SK-N-SH (cell line): ENCODE measurements at regions not wholly inside any gene's neighbourhood (a gene's known extent, or its start where the extent isn't known, plus 50 kb on each side); places are given as distances from the start of the nearest gene placed in this dataset.

ENCODE experiments used
- CTCF ChIA-PET: fragments of 300-600, 350-600 bp; formaldehyde crosslinking; extraction: SDS; loops from one replicate; lab custom pipeline; 2021; lab: Yijun Ruan, JAX
- POLR2A ChIA-PET: fragments of 350-600 bp; sonication (Branson Sonifier 250); formaldehyde crosslinking; extraction: SDS; loops from one replicate; lab custom pipeline; 2020; ENCODE audit warnings: antibody characterized with exemption, inconsistent platforms; lab: Yijun Ruan, JAX
- DNase-seq: peaks from one replicate; pipeline ENCODE4 v3.0.0; 2012
- H2AFZ ChIP-seq: fragments of 200-600 bp; sonication (generic); 2 replicates; pipeline ENCODE4 v1.8.1; 2016; ENCODE audit warnings: antibody characterized with exemption, mild to moderate bottlenecking, low read depth
- H3F3A ChIP-seq: fragments of 200-600 bp; sonication (generic); replicated peaks from 2 replicates; pipeline ENCODE3; 2016; ENCODE audit warnings: antibody characterized with exemption, mild to moderate bottlenecking; ENCODE audit not compliant: insufficient read depth
- H3K27ac ChIP-seq, 2 experiments: fragments of 200-500 bp in 1 of 2; fragments of 200-600 bp in 1 of 2; sonication (Bioruptor generic) in 1 of 2; sonication (generic), shearing (Covaris generic) in 1 of 2; 2 replicates each; pipeline versions ENCODE4 v1.5.1 to v1.6.1; 2014 to 2016; ENCODE audit warnings: low read depth in 2 of 2, inconsistent platforms in 1 of 2, low read length in 1 of 2, mild to moderate bottlenecking in 1 of 2, mixed read lengths in 1 of 2
- H3K27me3 ChIP-seq: fragments of 200-600 bp; sonication (generic), shearing (Covaris generic); 2 replicates; pipeline ENCODE4 v1.6.1; 2016; ENCODE audit warnings: mixed run types; ENCODE audit not compliant: insufficient read depth
- H3K36me3 ChIP-seq, 2 experiments: fragments of 200-500 bp in 1 of 2; fragments of 200-600 bp in 1 of 2; sonication (Bioruptor generic) in 1 of 2; sonication (generic) in 1 of 2; replicated peaks in 1 of 2; 2 replicates each; pipeline versions ENCODE3 to v1.5.1; 2014 to 2016; ENCODE audit warnings: low read length in 1 of 2, mild to moderate bottlenecking in 1 of 2; ENCODE audit not compliant: insufficient read depth in 2 of 2, control insufficient read depth in 1 of 2
- H3K4me1 ChIP-seq, 2 experiments: fragments of 200-500 bp in 1 of 2; fragments of 200-600 bp in 1 of 2; sonication (Bioruptor generic) in 1 of 2; sonication (generic), shearing (Covaris generic) in 1 of 2; 2 replicates each; pipeline versions ENCODE4 v1.5.1 to v1.6.1; 2014 to 2016; ENCODE audit warnings: low read depth in 1 of 2, low read length in 1 of 2, mixed run types in 1 of 2; ENCODE audit not compliant: insufficient read depth in 2 of 2, control insufficient read depth in 1 of 2
- H3K4me2 ChIP-seq: fragments of 200-600 bp; sonication (generic), shearing (Covaris generic); 2 replicates; pipeline ENCODE4 v1.6.1; 2017; ENCODE audit warnings: mixed run types
- H3K4me3 ChIP-seq, 2 experiments: fragments of 200-500 bp in 1 of 2; fragments of 200-600 bp in 1 of 2; sonication (Bioruptor generic) in 1 of 2; sonication (generic), shearing (Covaris generic) in 1 of 2; 2 replicates each; pipeline versions ENCODE4 v1.5.1 to v1.8.1; 2014 to 2016; ENCODE audit warnings: low read depth in 2 of 2, inconsistent platforms in 1 of 2, low read length in 1 of 2, mild to moderate bottlenecking in 1 of 2, mixed read lengths in 1 of 2, moderate library complexity in 1 of 2
- H3K79me2 ChIP-seq: fragments of 200-600 bp; sonication (generic); 2 replicates; pipeline ENCODE4 v1.8.1; 2017; ENCODE audit warnings: mild to moderate bottlenecking; ENCODE audit not compliant: insufficient read depth
- H3K9ac ChIP-seq: fragments of 200-600 bp; sonication (generic); 2 replicates; pipeline ENCODE4 v1.6.1; 2017; ENCODE audit warnings: mixed run types
- H3K9me2 ChIP-seq: fragments of 200-600 bp; sonication (generic); 2 replicates; pipeline ENCODE4 v1.6.1; 2017; ENCODE audit warnings: mixed run types
- H3K9me3 ChIP-seq: fragments of 200-600 bp; sonication (generic); 2 replicates; pipeline ENCODE4 v1.6.1; 2017; ENCODE audit warnings: mixed run types, mild to moderate bottlenecking, moderate library complexity
- H4K20me1 ChIP-seq: fragments of 200-600 bp; sonication (generic); 2 replicates; pipeline ENCODE4 v1.6.1; 2017; ENCODE audit warnings: mild to moderate bottlenecking, mixed run types; ENCODE audit not compliant: insufficient read depth
- FOXJ3 ChIP-seq: sonication (generic); formaldehyde crosslinking; IDR thresholded peaks from 2 replicates; pipeline ENCODE4 v1.5.1; 2020; ENCODE audit warnings: mild to moderate bottlenecking, missing genetic modification reagents
- GABPA ChIP-seq: IDR thresholded peaks from 2 replicates; pipeline ENCODE4 v1.4.0; 2012; ENCODE audit warnings: low read depth, mild to moderate bottlenecking
- MEF2A ChIP-seq: IDR thresholded peaks from 2 replicates; pipeline ENCODE4 v1.4.0; 2012; ENCODE audit warnings: low read depth, borderline replicate concordance
- NFIC ChIP-seq: IDR thresholded peaks from 2 replicates; pipeline ENCODE4 v1.4.0; 2012; ENCODE audit warnings: borderline replicate concordance
- POLR2AphosphoS5 ChIP-seq: IDR thresholded peaks from 2 replicates; pipeline ENCODE4 v1.6.1; 2012; ENCODE audit warnings: low read depth, low read length
- RAD21 ChIP-seq: IDR thresholded peaks from 2 replicates; pipeline ENCODE4 v1.6.1; 2012; ENCODE audit warnings: mild to moderate bottlenecking, low read length
- RCOR1 ChIP-seq: fragments of 150-350 bp; IDR thresholded peaks from 2 replicates; pipeline ENCODE4 v1.6.1; 2017; ENCODE audit warnings: antibody characterized with exemption, low read length
- RXRA ChIP-seq: IDR thresholded peaks from 2 replicates; pipeline ENCODE4 v1.4.0; 2012; ENCODE audit warnings: low read depth, mild to moderate bottlenecking, borderline replicate concordance
- SIN3A ChIP-seq: IDR thresholded peaks from 2 replicates; pipeline ENCODE4 v1.6.1; 2012; ENCODE audit warnings: low read depth, mild to moderate bottlenecking, low read length, moderate library complexity, borderline replicate concordance
- SMC3 ChIP-seq: IDR thresholded peaks from 2 replicates; pipeline ENCODE4 v1.6.1; 2012; ENCODE audit warnings: low read depth, low read length, improper control_type of control experiment
- TAF1 ChIP-seq: IDR thresholded peaks from 2 replicates; pipeline ENCODE4 v1.6.1; 2012; ENCODE audit warnings: low read depth, mild to moderate bottlenecking, low read length, moderate library complexity, borderline replicate concordance
- TEAD4 ChIP-seq: IDR thresholded peaks from 2 replicates; pipeline ENCODE4 v1.4.0; 2012; ENCODE audit warnings: mild to moderate bottlenecking, borderline replicate concordance; ENCODE audit not compliant: insufficient read depth
- ZBTB33 ChIP-seq: IDR thresholded peaks from 2 replicates; pipeline ENCODE4 v1.4.0; 2012; ENCODE audit warnings: low read depth, borderline replicate concordance
- WGBS: methylation state at CpG from one replicate; pipeline ENCODE4 v1.1.6; 2017; ENCODE audit warnings: low lambda C conversion rate; 5-methylcytosine and 5-hydroxymethylcytosine counted together
- TF ChIP-seq, protein P1 (sequence below): fragments of 150-350 bp; IDR thresholded peaks from 2 replicates; pipeline ENCODE4 v1.6.1; 2017; ENCODE audit warnings: antibody characterized with exemption, low read length, low read depth, borderline replicate concordance
- TF ChIP-seq, protein P2 (sequence below): IDR thresholded peaks from 2 replicates; pipeline ENCODE4; 2012

DNA sequence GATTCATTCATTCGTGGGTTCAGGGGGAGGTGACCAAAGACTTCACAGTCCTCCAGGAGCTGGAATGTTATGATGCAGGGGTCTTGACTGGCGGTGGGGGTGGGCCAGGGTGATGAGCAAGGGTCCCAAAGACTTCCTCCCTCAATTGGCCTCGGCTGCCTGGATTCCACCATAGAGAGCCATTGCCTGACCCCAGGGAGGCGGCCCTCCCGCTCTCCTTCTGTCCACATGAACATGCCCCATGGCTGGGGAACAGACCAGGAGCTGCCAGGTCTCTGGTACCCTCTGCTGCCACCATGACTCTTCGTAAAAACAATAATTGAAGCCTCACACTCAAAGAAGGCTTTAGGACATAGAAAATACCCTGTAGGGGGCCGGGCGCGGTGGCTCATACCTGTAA, 102.5 kb upstream of the CASZ1 start:
- no peaks in the 10 kb centered on the region for H3K9me3 ChIP-seq
- TF ChIP-seq, protein P1, sequence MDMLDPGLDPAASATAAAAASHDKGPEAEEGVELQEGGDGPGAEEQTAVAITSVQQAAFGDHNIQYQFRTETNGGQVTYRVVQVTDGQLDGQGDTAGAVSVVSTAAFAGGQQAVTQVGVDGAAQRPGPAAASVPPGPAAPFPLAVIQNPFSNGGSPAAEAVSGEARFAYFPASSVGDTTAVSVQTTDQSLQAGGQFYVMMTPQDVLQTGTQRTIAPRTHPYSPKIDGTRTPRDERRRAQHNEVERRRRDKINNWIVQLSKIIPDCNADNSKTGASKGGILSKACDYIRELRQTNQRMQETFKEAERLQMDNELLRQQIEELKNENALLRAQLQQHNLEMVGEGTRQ: no peak
- TF ChIP-seq RCOR1 (no peak), ZBTB33 (no peak), TEAD4 (no peak), SIN3A (no peak), SMC3 (no peak), GABPA (no peak), TAF1 (no peak)
- TF ChIP-seq, protein P2, sequence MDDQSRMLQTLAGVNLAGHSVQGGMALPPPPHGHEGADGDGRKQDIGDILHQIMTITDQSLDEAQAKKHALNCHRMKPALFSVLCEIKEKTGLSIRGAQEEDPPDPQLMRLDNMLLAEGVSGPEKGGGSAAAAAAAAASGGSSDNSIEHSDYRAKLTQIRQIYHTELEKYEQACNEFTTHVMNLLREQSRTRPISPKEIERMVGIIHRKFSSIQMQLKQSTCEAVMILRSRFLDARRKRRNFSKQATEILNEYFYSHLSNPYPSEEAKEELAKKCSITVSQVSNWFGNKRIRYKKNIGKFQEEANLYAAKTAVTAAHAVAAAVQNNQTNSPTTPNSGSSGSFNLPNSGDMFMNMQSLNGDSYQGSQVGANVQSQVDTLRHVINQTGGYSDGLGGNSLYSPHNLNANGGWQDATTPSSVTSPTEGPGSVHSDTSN: no peak
- no peak overlapping the region for H3K27ac ChIP-seq
- no peaks in the 10 kb centered on the region for H3F3A ChIP-seq
- POLR2A ChIA-PET: interaction anchor here (0.6 kb wide), 1 partner anchor 108 kb away, joined by 4 read pairs; no protein-coding TSS in a partner anchor
- peaks cover 0 to 43% of the 10 kb centered on the region in 2 experiments; a peak in 1 of 4 replicates for H3K4me1 ChIP-seq
- H3K27me3 ChIP-seq: no peaks in the 10 kb centered on the region
- H3K36me3 ChIP-seq: no peaks in the 10 kb centered on the region
- no peak overlapping the region for H3K4me3 ChIP-seq
- no peak overlapping the region for H3K9ac ChIP-seq
- 84% methylated on average over 8 of the region's 9 CpGs for WGBS
- no peak overlapping the region for H2AFZ ChIP-seq
- no peak overlapping the region for H3K4me2 ChIP-seq
- no peaks in the 10 kb centered on the region for H3K79me2 ChIP-seq
- H4K20me1 ChIP-seq: no peaks in the 10 kb centered on the region
- no peaks in the 10 kb centered on the region for H3K9me2 ChIP-seq
- CTCF ChIA-PET: interaction anchor here (0.9 to 1.6 kb wide), 4 partner anchors 9 to 103 kb away, joined by 3 to 6 read pairs (median 4); no protein-coding TSS in a partner anchor
- no peak for DNase-seq

DNA sequence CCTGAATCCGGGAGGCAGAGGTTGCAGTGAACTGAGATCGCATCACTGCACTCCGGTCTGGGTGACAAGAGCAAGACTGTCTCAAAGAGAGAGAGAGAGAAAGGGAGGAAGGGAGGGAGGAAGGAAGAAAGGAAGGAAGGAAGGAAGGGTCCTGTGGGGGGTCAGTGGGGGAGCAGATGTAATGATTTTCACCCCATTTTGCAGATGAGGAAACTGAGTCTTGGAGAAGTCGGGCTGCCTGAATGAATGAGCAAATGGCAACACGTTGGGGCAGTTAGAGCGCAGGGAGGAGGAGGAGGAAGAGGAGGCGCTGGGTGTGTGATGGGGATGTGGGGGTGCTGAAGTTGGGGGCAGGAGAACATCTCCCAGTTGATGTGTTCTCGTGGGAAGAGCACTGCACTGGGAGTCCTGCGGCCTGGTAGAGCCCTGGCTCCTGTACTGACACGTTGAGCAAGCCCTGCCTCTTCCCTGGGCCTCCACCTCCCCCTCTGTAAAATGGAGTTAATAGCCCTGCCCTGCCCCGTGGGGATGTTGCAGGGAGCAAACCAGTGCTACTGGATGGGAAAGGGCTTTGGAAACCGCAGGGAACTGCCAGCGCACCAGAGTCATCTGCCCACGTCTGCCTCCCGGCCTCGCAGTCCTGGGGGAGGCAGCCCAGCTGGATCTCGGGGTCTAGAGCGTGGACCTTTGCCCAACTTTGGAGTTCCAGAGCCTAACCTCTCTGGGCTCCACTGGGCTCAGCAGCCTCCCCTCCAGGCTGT, 103.2 kb upstream of the CASZ1 start:
- no peaks in the 10 kb centered on the region for H4K20me1 ChIP-seq
- H3K27me3 ChIP-seq: no peaks in the 10 kb centered on the region
- H3K4me3 ChIP-seq: no peak overlapping the region
- no peak overlapping the region for H3K27ac ChIP-seq
- no peak overlapping the region for H3K9ac ChIP-seq
- WGBS: 84% methylated on average over 11 of the region's 18 CpGs
- H3K79me2 ChIP-seq: no peaks in the 10 kb centered on the region
- peaks cover 0 to 50% of the 10 kb centered on the region in 2 experiments; a peak in 1 of 4 replicates for H3K4me1 ChIP-seq
- ChIA-PET CTCF (interaction anchor here (0.9 to 1.8 kb wide), 10 partner anchors 10 to 404 kb away, joined by 3 to 11 read pairs (median 4); no protein-coding TSS in a partner anchor), POLR2A (interaction anchor here (1.2 to 1.4 kb wide), 2 partner anchors 9 to 45 kb away, joined by 4 to 6 read pairs; no protein-coding TSS in a partner anchor)
- H3K36me3 ChIP-seq: no peaks in the 10 kb centered on the region
- no peak overlapping the region for H3K4me2 ChIP-seq
- H2AFZ ChIP-seq: no peak overlapping the region
- H3F3A ChIP-seq: no peaks in the 10 kb centered on the region
- H3K9me3 ChIP-seq: no peaks in the 10 kb centered on the region
- TF ChIP-seq, protein P1: no peak
- TF ChIP-seq RCOR1 (no peak), TAF1 (no peak), NFIC (no peak), FOXJ3 (CRISPR knock-in tag) (no peak), POLR2AphosphoS5 (no peak), MEF2A (no peak), ZBTB33 (no peak), RXRA (no peak), RAD21 (no peak)
- TF ChIP-seq, protein P2: no peak
- TF ChIP-seq, all 33 proteins: peak for 0
- DNase-seq: no peak
- no peaks in the 10 kb centered on the region for H3K9me2 ChIP-seq
